Tibial nerve (tissue), 4 donors: ENCODE measurements at regions not wholly inside any gene's neighbourhood (a gene's known extent, or its start where the extent isn't known, plus 50 kb on each side); places are given as distances from the start of the nearest gene placed in this dataset.

ENCODE experiments used
- DNase-seq, 2 donors: peaks; one replicate each; pipeline ENCODE4 v3.0.0-alpha.2; 2019; ENCODE audit warnings: low spot score in 2 of 2
- H3K27ac ChIP-seq, 4 donors: fragments of 200-600 bp; sonication (generic) in 3 of 4; one replicate each; pipeline ENCODE4 v1.5.1; 2017 to 2019; ENCODE audit warnings: mild to moderate bottlenecking in 1 of 4
- H3K27me3 ChIP-seq, 2 donors: fragments of 200-600 bp; sonication (generic) in 1 of 2; one replicate each; pipeline versions ENCODE4 v1.5.1 to v1.6.0; 2017 to 2019
- H3K36me3 ChIP-seq, 3 donors: fragments of 200-600 bp; sonication (generic); one replicate each; pipeline ENCODE4 v1.5.1; 2018 to 2019
- H3K4me1 ChIP-seq, 4 donors: fragments of 200-600 bp; sonication (generic) in 3 of 4; one replicate each; pipeline ENCODE4 v1.5.1; 2017 to 2019
- H3K4me3 ChIP-seq, 4 donors: fragments of 200-600 bp; sonication (generic) in 3 of 4; one replicate each; pipeline ENCODE4 v1.5.1; 2017 to 2019; ENCODE audit warnings: mild to moderate bottlenecking in 1 of 4, moderate library complexity in 1 of 4
- H3K9me3 ChIP-seq, 4 donors: fragments of 200-600 bp; sonication (generic) in 3 of 4; one replicate each; pipeline ENCODE4 v1.5.1; 2017 to 2019
- CTCF ChIP-seq, 5 experiments: fragments of 200-600 bp in 3 of 5; fragments of 450-650 bp in 2 of 5; sonication (generic) in 3 of 5; IDR thresholded peaks; one replicate each; pipeline ENCODE4 v1.5.1; 2016 to 2019; ENCODE audit warnings: antibody characterized with exemption in 5 of 5, mild to moderate bottlenecking in 3 of 5, moderate library complexity in 2 of 5
- EP300 ChIP-seq, 2 donors: sonication (generic); formaldehyde crosslinking; IDR thresholded peaks; one replicate each; pipeline ENCODE4 v1.6.1; 2017; ENCODE audit warnings: antibody characterized with exemption in 2 of 2, mild to moderate bottlenecking in 1 of 2
- POLR2A ChIP-seq, 2 donors: fragments of 450-650 bp; IDR thresholded peaks; one replicate each; pipeline ENCODE4 v1.6.1; 2017; ENCODE audit warnings: antibody characterized with exemption in 2 of 2, mild to moderate bottlenecking in 2 of 2, moderate library complexity in 2 of 2
- WGBS, 2 donors: methylation state at CpG; one replicate each; pipeline ENCODE4 v1.1.5; 2018; 5-methylcytosine and 5-hydroxymethylcytosine counted together

- Histone ChIP-seq H3K36me3 (no peaks in the 10 kb centered on the region), H3K9me3 (no peaks in the 10 kb centered on the region), H3K4me1 (no peaks in the 10 kb centered on the region), H3K27me3 (no peaks in the 10 kb centered on the region), H3K4me3 (no peak overlapping the region), H3K27ac (no peak overlapping the region)
- 93 to 95% methylated on average over 2 of the region's 2 CpGs for WGBS, 2 donors
- TF ChIP-seq POLR2A (IDR thresholded peaks at IDR 0.05) (no peak), EP300 (IDR thresholded peaks at IDR 0.05) (no peak), CTCF (IDR thresholded peaks at IDR 0.05) (no peak)
- DNase-seq, result no peak
These were observed 322.0 kb upstream of the FKBP1C start for GRCh38 chr6:62889240-62889639.

GRCh38 chr6:62891065-62891647 lies 320.1 kb upstream of the FKBP1C start:
- no peak for DNase-seq
- no peaks in the 10 kb centered on the region for H3K27me3 ChIP-seq
- peak in 1 of 5 experiments; percentile 39 for TF ChIP-seq CTCF (IDR thresholded peaks at IDR 0.05)
- TF ChIP-seq POLR2A (IDR thresholded peaks at IDR 0.05), result no peak
- no peak for TF ChIP-seq EP300 (IDR thresholded peaks at IDR 0.05)
- H3K27ac ChIP-seq, result no peak overlapping the region
- no peaks in the 10 kb centered on the region for H3K36me3 ChIP-seq
- 34 to 37% methylated on average over 2 of the region's 2 CpGs for WGBS, 2 donors
- H3K4me3 ChIP-seq, result no peak overlapping the region
- H3K9me3 ChIP-seq, result no peaks in the 10 kb centered on the region
- H3K4me1 ChIP-seq, result no peaks in the 10 kb centered on the region

GRCh38 chr6:62894114-62894513 lies 317.2 kb upstream of the FKBP1C start:
- no peaks in the 10 kb centered on the region for H3K9me3 ChIP-seq
- H3K4me1 ChIP-seq, result no peaks in the 10 kb centered on the region
- DNase-seq, result no peak
- no peaks in the 10 kb centered on the region for H3K36me3 ChIP-seq
- TF ChIP-seq CTCF (IDR thresholded peaks at IDR 0.05), result no peak
- no peak for TF ChIP-seq EP300 (IDR thresholded peaks at IDR 0.05)
- no peak for TF ChIP-seq POLR2A (IDR thresholded peaks at IDR 0.05)
- H3K27ac ChIP-seq, result no peak overlapping the region
- H3K27me3 ChIP-seq, result no peaks in the 10 kb centered on the region
- no peak overlapping the region for H3K4me3 ChIP-seq
- WGBS, 2 donors, result 87 to 100% methylated on average over 1 of the region's 1 CpG

- no peak overlapping the region for H3K4me3 ChIP-seq
- no peaks in the 10 kb centered on the region for H3K27me3 ChIP-seq
- TF ChIP-seq EP300 (IDR thresholded peaks at IDR 0.05) (no peak), CTCF (IDR thresholded peaks at IDR 0.05) (no peak), POLR2A (IDR thresholded peaks at IDR 0.05) (no peak)
- no peak for DNase-seq
- H3K9me3 ChIP-seq, result peaks cover 0 to 4% (median 0%) of the 10 kb centered on the region in 4 donors
- no peak overlapping the region for H3K27ac ChIP-seq
- H3K36me3 ChIP-seq, result no peaks in the 10 kb centered on the region
- 89 to 94% methylated on average over 1 of the region's 1 CpG for WGBS, 2 donors
- no peaks in the 10 kb centered on the region for H3K4me1 ChIP-seq
These were observed 308.0 kb upstream of the FKBP1C start for GRCh38 chr6:62903266-62903665.

- Histone ChIP-seq H3K4me1 (no peaks in the 10 kb centered on the region), H3K4me3 (no peak overlapping the region), H3K27me3 (no peaks in the 10 kb centered on the region), H3K27ac (no peak overlapping the region), H3K9me3 (peaks cover 0 to 4% (median 0%) of the 10 kb centered on the region in 4 donors), H3K36me3 (no peaks in the 10 kb centered on the region)
- no peak for TF ChIP-seq CTCF (IDR thresholded peaks at IDR 0.05)
- no peak for TF ChIP-seq POLR2A (IDR thresholded peaks at IDR 0.05)
- TF ChIP-seq EP300 (IDR thresholded peaks at IDR 0.05), result no peak
- WGBS, 2 donors, result 72 to 79% methylated on average over 5 of the region's 5 CpGs
- no peak for DNase-seq
These were observed 306.6 kb upstream of the FKBP1C start for GRCh38 chr6:62904687-62905086.
